GM10266 (cell line): ENCODE measurements at regions not wholly inside any gene's neighbourhood (a gene's known extent, or its start where the extent isn't known, plus 50 kb on each side); places are given as distances from the start of the nearest gene placed in this dataset.

ENCODE experiments used
- DNase-seq: peaks from one replicate; pipeline ENCODE4 v3.0.0; 2012; ENCODE audit errors: extremely low spot score
- TF ChIP-seq, protein P1 (sequence below): IDR thresholded peaks from 2 replicates; pipeline ENCODE4 v1.5.1; 2012; ENCODE audit warnings: mild to moderate bottlenecking, low read depth; ENCODE audit not compliant: control insufficient read depth, insufficient read depth; ENCODE audit errors: missing control alignments

GRCh38 chr3:30199096-30199759, 407.2 kb upstream of the TGFBR2 start:
- TF ChIP-seq, protein P1, sequence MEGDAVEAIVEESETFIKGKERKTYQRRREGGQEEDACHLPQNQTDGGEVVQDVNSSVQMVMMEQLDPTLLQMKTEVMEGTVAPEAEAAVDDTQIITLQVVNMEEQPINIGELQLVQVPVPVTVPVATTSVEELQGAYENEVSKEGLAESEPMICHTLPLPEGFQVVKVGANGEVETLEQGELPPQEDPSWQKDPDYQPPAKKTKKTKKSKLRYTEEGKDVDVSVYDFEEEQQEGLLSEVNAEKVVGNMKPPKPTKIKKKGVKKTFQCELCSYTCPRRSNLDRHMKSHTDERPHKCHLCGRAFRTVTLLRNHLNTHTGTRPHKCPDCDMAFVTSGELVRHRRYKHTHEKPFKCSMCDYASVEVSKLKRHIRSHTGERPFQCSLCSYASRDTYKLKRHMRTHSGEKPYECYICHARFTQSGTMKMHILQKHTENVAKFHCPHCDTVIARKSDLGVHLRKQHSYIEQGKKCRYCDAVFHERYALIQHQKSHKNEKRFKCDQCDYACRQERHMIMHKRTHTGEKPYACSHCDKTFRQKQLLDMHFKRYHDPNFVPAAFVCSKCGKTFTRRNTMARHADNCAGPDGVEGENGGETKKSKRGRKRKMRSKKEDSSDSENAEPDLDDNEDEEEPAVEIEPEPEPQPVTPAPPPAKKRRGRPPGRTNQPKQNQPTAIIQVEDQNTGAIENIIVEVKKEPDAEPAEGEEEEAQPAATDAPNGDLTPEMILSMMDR: peak; percentile 83

GRCh38 chr3:30199855-30200254, 406.5 kb upstream of the TGFBR2 start:
- TF ChIP-seq, protein P1: no peak
- DNase-seq: no peak

More at GRCh38 chr3:30199096-30199759, 407.2 kb upstream of the TGFBR2 start:
- DNase-seq: peak; percentile 23

GRCh38 chr3:30201715-30202114, 404.7 kb upstream of the TGFBR2 start:
- TF ChIP-seq, protein P1: no peak
- no peak for DNase-seq

- TF ChIP-seq, protein P1: no peak
- DNase-seq: no peak
These were observed 403.1 kb upstream of the TGFBR2 start for GRCh38 chr3:30203301-30203700.

GRCh38 chr3:30204126-30204525, 402.3 kb upstream of the TGFBR2 start:
- DNase-seq: no peak
- TF ChIP-seq, protein P1: no peak

DNA sequence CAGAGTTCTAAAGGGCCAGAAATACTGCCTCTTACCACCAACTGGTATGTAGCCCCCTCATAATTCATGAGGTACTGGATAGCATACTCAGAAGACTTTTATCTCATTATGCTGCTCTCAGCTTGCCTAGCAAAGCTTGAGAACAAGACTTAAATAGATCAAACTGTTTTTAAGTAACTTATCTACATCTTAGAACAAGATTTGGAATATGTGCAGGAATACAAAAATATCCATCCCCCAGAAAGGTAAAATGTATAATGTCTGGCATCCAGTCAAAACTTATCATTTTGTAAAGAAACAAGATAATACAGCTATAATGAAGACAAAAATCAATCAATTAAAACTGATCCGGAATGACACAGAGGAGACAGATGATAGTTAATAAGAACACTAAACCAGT, 400.4 kb upstream of the TGFBR2 start:
- DNase-seq: no peak
- TF ChIP-seq, protein P1: no peak

DNA sequence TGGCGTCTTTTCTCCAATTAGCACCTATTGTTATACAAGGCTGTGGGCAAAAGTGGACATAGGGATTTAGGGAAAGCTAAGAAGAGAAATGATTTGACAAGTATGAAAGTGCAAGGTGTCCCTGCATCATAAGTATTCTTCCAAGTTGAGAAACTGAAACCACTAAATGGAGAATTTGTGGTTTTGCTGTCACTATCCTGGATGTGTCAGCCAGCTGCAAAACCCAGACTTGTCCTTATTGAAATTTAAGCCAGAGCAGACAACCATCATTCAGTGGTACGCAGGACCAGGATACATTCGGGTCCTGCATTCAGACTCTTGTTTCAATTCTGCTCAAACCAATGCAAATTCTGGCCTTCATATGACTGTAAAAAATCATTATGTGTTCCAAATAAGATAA, 384.8 kb upstream of the TGFBR2 start:
- TF ChIP-seq, protein P1: no peak

More for the DNA sequence above, 384.8 kb upstream of the TGFBR2 start:
- no peak for DNase-seq
